Neural progenitor cell (in vitro differentiated cells): ENCODE measurements at regions not wholly inside any gene's neighbourhood (a gene's known extent, or its start where the extent isn't known, plus 50 kb on each side); places are given as distances from the start of the nearest gene placed in this dataset.

ENCODE experiments used
- CTCF ChIP-seq: fragments of 200-600 bp; sonication (generic); IDR thresholded peaks from 2 replicates; pipeline ENCODE4 v1.5.1; 2017; ENCODE audit warnings: antibody characterized with exemption, mild to moderate bottlenecking
- EZH2 ChIP-seq: fragments of 200-600 bp; sonication (generic); IDR thresholded peaks from 2 replicates; pipeline ENCODE4 v1.6.1; 2017; ENCODE audit warnings: antibody characterized with exemption, mild to moderate bottlenecking, moderate library complexity
- EZH2phosphoT487 ChIP-seq: fragments of 200-600 bp; sonication (generic); IDR thresholded peaks from 2 replicates; pipeline ENCODE4 v1.6.1; 2017; ENCODE audit warnings: antibody characterized with exemption

DNA sequence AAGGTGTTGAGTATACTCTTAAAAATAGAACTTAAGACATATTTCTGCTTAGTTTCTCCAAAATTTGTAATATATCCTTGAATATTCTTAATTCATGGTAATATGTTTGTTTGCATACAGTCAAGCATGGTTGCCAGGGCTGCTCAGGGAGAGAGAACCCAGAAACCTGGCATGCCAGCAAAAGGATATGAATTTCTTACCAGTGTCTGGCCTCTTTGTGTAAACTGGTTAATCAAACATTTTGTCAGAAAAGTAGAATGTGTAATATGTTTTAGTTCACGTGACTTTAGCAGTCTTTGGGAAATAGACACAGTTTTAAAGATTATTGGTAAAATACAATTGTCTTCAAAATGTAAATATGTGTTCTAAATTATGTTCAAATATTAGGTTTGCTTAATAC is 101.6 kb downstream of the AASDHPPT start:
- TF ChIP-seq EZH2: no peak
- no peak for TF ChIP-seq CTCF
- TF ChIP-seq EZH2phosphoT487: no peak
